Chondrocyte (in vitro differentiated cells): ENCODE measurements at regions not wholly inside any gene's neighbourhood (a gene's known extent, or its start where the extent isn't known, plus 50 kb on each side); places are given as distances from the start of the nearest gene placed in this dataset.

ENCODE experiments used
- DNase-seq: peaks from one replicate; pipeline ENCODE4 v3.0.0; 2021; ENCODE audit warnings: mixed read lengths, low spot score
- H3K27ac Mint-ChIP-seq: one replicate; pipeline ENCODE4 v1.8.0; 2021; ENCODE audit warnings: mild to moderate bottlenecking, moderate library complexity, mixed read lengths; ENCODE audit not compliant: unreplicated experiment
- H3K27me3 Mint-ChIP-seq: 2 replicates; pipeline ENCODE4 v1.8.0; 2021; ENCODE audit warnings: low read depth, mixed read lengths
- H3K36me3 Mint-ChIP-seq: 2 replicates; pipeline ENCODE4 v1.8.0; 2021; ENCODE audit warnings: low read depth, mixed read lengths
- H3K4me1 Mint-ChIP-seq: 2 replicates; pipeline ENCODE4 v1.8.0; 2021; ENCODE audit warnings: low read depth, mild to moderate bottlenecking, mixed read lengths
- H3K4me3 Mint-ChIP-seq: one replicate; pipeline ENCODE4 v1.8.0; 2021; ENCODE audit warnings: mild to moderate bottlenecking, moderate library complexity, mixed read lengths; ENCODE audit not compliant: unreplicated experiment
- H3K9me3 Mint-ChIP-seq: 2 replicates; pipeline ENCODE4 v1.8.0; 2021; ENCODE audit warnings: low read depth, mixed read lengths
- CTCF ChIP-seq: fragments of 200-600 bp; sonication (generic); IDR thresholded peaks from 2 replicates; pipeline ENCODE4 v1.5.0; 2021; ENCODE audit warnings: antibody characterized with exemption, mild to moderate bottlenecking, moderate library complexity

- no peak for TF ChIP-seq CTCF
- no peak for DNase-seq
- H3K4me3 Mint-ChIP-seq, result no peak overlapping the region
- peak overlapping the region; percentile 71 for H3K27ac Mint-ChIP-seq
- peaks cover 43% of the 10 kb centered on the region for H3K4me1 Mint-ChIP-seq
- H3K9me3 Mint-ChIP-seq, result no peaks in the 10 kb centered on the region
- no peaks in the 10 kb centered on the region for H3K27me3 Mint-ChIP-seq
- no peaks in the 10 kb centered on the region for H3K36me3 Mint-ChIP-seq
These were observed 115.8 kb upstream of the SPAG17 start for GRCh38 chr1:118300808-118301207.

GRCh38 chr1:118298397-118298796 is 113.4 kb upstream of the SPAG17 start:
- DNase-seq, result no peak
- Mint-ChIP-seq H3K9me3 (no peaks in the 10 kb centered on the region), H3K4me1 (peaks cover 44% of the 10 kb centered on the region), H3K27me3 (no peaks in the 10 kb centered on the region), H3K4me3 (no peak overlapping the region), H3K36me3 (no peaks in the 10 kb centered on the region), H3K27ac (no peak overlapping the region)
- TF ChIP-seq CTCF, result no peak

GRCh38 chr1:118297521-118297920 is 112.5 kb upstream of the SPAG17 start:
- peaks cover 36% of the 10 kb centered on the region for H3K4me1 Mint-ChIP-seq
- no peak overlapping the region for H3K27ac Mint-ChIP-seq
- TF ChIP-seq CTCF, result no peak
- H3K9me3 Mint-ChIP-seq, result no peaks in the 10 kb centered on the region
- no peak overlapping the region for H3K4me3 Mint-ChIP-seq
- no peak for DNase-seq
- H3K27me3 Mint-ChIP-seq, result no peaks in the 10 kb centered on the region
- no peaks in the 10 kb centered on the region for H3K36me3 Mint-ChIP-seq

GRCh38 chr1:118294875-118295642 is 110.0 kb upstream of the SPAG17 start:
- no peaks in the 10 kb centered on the region for H3K27me3 Mint-ChIP-seq
- H3K36me3 Mint-ChIP-seq, result no peaks in the 10 kb centered on the region
- H3K9me3 Mint-ChIP-seq, result no peaks in the 10 kb centered on the region
- no peak overlapping the region for H3K4me3 Mint-ChIP-seq
- DNase-seq, result no peak
- H3K4me1 Mint-ChIP-seq, result peaks cover 27% of the 10 kb centered on the region
- H3K27ac Mint-ChIP-seq, result peak overlapping the region; percentile 88
- TF ChIP-seq CTCF, result peak; percentile 19

- Mint-ChIP-seq H3K27me3 (no peaks in the 10 kb centered on the region), H3K27ac (no peak overlapping the region), H3K9me3 (no peaks in the 10 kb centered on the region), H3K4me3 (no peak overlapping the region), H3K36me3 (no peaks in the 10 kb centered on the region), H3K4me1 (peaks cover 24% of the 10 kb centered on the region)
- DNase-seq, result no peak
- no peak for TF ChIP-seq CTCF
These were observed 106.6 kb upstream of the SPAG17 start for GRCh38 chr1:118291661-118292060.
